ENCODE measurements at regions not wholly inside any gene's neighbourhood (a gene's known extent, or its start where the extent isn't known, plus 50 kb on each side); places are given as distances from the start of the nearest gene placed in this dataset.

DNA sequence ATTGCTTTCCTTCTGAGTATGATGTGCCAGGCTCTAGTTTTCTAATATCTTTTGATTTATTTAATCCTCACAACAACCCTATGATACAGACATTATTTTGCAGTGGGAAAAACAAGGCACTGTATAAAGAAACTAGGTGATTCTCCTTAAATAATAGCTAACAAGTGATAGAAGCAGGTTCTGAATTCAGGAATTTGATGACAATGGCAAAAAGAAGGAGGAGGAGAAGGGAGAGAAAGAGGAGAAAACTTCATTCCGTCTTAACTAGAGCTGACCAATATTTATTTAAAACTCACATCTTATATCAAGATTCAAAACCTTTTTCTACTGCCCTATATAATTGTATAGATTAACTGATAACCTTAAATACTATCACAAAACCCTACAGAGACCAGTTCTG, 1477.1 kb upstream of the PCDH7 start:
- no peaks in the 10 kb centered on the region for H3K9me3 ChIP-seq (ENCODE audit: control insufficient read depth, low read length)

DNA sequence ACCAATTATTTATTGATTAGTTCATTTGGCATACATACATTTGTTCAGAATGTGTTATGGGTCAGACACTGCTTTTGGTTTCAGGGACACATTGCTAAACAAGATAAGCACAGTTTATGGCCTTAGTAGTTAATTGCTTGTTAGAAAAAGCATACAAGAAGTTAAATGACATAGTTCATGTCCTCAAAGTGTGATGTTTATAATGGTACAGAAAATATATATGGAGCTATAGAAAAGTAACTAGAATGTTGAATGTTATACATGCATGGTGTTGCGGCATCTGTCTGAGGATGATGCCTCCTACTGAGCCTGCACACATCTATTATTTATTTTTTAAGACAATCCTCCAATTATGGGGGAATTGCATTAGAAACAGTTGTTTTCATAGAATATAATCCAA, 1476.3 kb upstream of the PCDH7 start:
- Histone ChIP-seq H3K9me3 (ENCODE audit: control insufficient read depth, low read length) (no peaks in the 10 kb centered on the region), H3K36me3 (ENCODE audit: control insufficient read depth, insufficient read depth, low read length, severe bottlenecking) (no peaks in the 10 kb centered on the region), H3K9ac (ENCODE audit: low read length) (no peak overlapping the region), H3K27me3 (replicated peaks; ENCODE audit: control insufficient read depth, insufficient read depth, low read length) (no peaks in the 10 kb centered on the region), H3K4me1 (ENCODE audit: control insufficient read depth, insufficient read depth, low read length) (no peaks in the 10 kb centered on the region), H3K4me3 (ENCODE audit: low read length) (no peak overlapping the region)
- no peak for DNase-seq (ENCODE audit: low read depth)

More for the DNA sequence above, 1477.1 kb upstream of the PCDH7 start:
- Histone ChIP-seq H3K4me3 (ENCODE audit: low read length) (no peak overlapping the region), H3K27me3 (replicated peaks; ENCODE audit: control insufficient read depth, insufficient read depth, low read length) (no peaks in the 10 kb centered on the region), H3K4me1 (ENCODE audit: control insufficient read depth, insufficient read depth, low read length) (no peaks in the 10 kb centered on the region), H3K36me3 (ENCODE audit: control insufficient read depth, insufficient read depth, low read length, severe bottlenecking) (no peaks in the 10 kb centered on the region), H3K9ac (ENCODE audit: low read length) (no peak overlapping the region)
- DNase-seq (ENCODE audit: low read depth), result no peak

DNA sequence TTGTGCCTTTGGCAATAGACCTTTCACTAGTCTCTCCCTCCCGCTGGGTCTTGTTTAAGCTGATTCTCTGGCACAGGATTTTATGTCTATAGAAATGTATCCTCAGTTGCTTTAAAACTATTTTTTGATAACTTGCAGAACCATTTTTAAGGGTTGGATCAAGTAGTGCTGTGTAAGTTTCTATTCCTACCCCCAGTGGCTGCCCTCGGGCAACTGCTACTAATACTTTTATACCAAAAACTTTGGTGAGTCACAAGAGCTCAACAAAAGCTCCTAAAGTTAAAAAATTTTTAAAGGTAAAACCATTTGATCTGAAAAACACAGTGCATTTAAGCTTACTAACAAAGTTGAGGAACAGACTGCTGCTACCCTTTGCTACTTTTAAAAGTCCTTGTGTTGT, 1460.6 kb upstream of the PCDH7 start:
- DNase-seq (ENCODE audit: low read depth), result peak; percentile 2
- H3K4me3 ChIP-seq (ENCODE audit: low read length), result no peak overlapping the region
- no peaks in the 10 kb centered on the region for H3K9me3 ChIP-seq (ENCODE audit: control insufficient read depth, low read length)
- H3K36me3 ChIP-seq (ENCODE audit: control insufficient read depth, insufficient read depth, low read length, severe bottlenecking), result no peaks in the 10 kb centered on the region
- no peaks in the 10 kb centered on the region for H3K4me1 ChIP-seq (ENCODE audit: control insufficient read depth, insufficient read depth, low read length)
- no peak overlapping the region for H3K9ac ChIP-seq (ENCODE audit: low read length)
- no peaks in the 10 kb centered on the region for H3K27me3 ChIP-seq (replicated peaks; ENCODE audit: control insufficient read depth, insufficient read depth, low read length)

DNA sequence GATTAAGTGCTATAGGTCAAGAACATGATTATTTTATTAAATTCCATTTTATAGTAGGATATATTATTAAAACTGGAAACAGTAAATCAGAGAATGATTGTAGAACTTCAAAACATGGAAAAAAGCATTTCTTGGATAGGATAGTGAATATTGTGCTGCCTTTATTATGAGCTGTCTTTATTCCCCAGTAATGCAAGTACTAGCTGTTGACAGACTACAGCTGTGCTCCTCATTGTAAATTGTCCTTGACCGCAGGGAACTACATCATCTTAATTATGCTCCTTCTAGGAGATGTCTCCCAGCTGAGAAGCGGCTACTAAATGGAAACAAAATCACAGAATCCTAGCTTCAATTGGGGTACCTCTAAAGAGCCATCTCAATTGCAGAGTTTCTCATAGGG, 1457.2 kb upstream of the PCDH7 start:
- Histone ChIP-seq H3K27me3 (replicated peaks; ENCODE audit: control insufficient read depth, insufficient read depth, low read length) (no peaks in the 10 kb centered on the region), H3K4me3 (ENCODE audit: low read length) (no peak overlapping the region), H3K9me3 (ENCODE audit: control insufficient read depth, low read length) (peaks cover 4% of the 10 kb centered on the region), H3K9ac (ENCODE audit: low read length) (no peak overlapping the region), H3K36me3 (ENCODE audit: control insufficient read depth, insufficient read depth, low read length, severe bottlenecking) (no peaks in the 10 kb centered on the region), H3K4me1 (ENCODE audit: control insufficient read depth, insufficient read depth, low read length) (no peaks in the 10 kb centered on the region)
- no peak for DNase-seq (ENCODE audit: low read depth)

GRCh38 chr4:29276150-29276549, 1444.0 kb upstream of the PCDH7 start:
- DNase-seq (ENCODE audit: low read depth), result no peak
- Histone ChIP-seq H3K9ac (ENCODE audit: low read length) (no peak overlapping the region), H3K4me3 (ENCODE audit: low read length) (no peak overlapping the region), H3K4me1 (ENCODE audit: control insufficient read depth, insufficient read depth, low read length) (peaks cover 14% of the 10 kb centered on the region), H3K27me3 (replicated peaks; ENCODE audit: control insufficient read depth, insufficient read depth, low read length) (no peaks in the 10 kb centered on the region), H3K36me3 (ENCODE audit: control insufficient read depth, insufficient read depth, low read length, severe bottlenecking) (no peaks in the 10 kb centered on the region), H3K9me3 (ENCODE audit: control insufficient read depth, low read length) (peaks cover 13% of the 10 kb centered on the region)

- Histone ChIP-seq H3K9me3 (ENCODE audit: control insufficient read depth, low read length) (peaks cover 7% of the 10 kb centered on the region), H3K9ac (ENCODE audit: low read length) (no peak overlapping the region), H3K4me3 (ENCODE audit: low read length) (no peak overlapping the region), H3K4me1 (ENCODE audit: control insufficient read depth, insufficient read depth, low read length) (peaks cover 14% of the 10 kb centered on the region), H3K27me3 (replicated peaks; ENCODE audit: control insufficient read depth, insufficient read depth, low read length) (no peaks in the 10 kb centered on the region), H3K36me3 (ENCODE audit: control insufficient read depth, insufficient read depth, low read length, severe bottlenecking) (no peaks in the 10 kb centered on the region)
- DNase-seq (ENCODE audit: low read depth), result peak; percentile 55
Observed at GRCh38 chr4:29277381-29277780, 1442.8 kb upstream of the PCDH7 start.

GRCh38 chr4:29278585-29278984, 1441.6 kb upstream of the PCDH7 start:
- H3K4me3 ChIP-seq (ENCODE audit: low read length), result peak overlapping the region; percentile 13
- no peak overlapping the region for H3K9ac ChIP-seq (ENCODE audit: low read length)
- H3K4me1 ChIP-seq (ENCODE audit: control insufficient read depth, insufficient read depth, low read length), result peaks cover 14% of the 10 kb centered on the region
- H3K36me3 ChIP-seq (ENCODE audit: control insufficient read depth, insufficient read depth, low read length, severe bottlenecking), result no peaks in the 10 kb centered on the region
- peaks cover 2% of the 10 kb centered on the region for H3K9me3 ChIP-seq (ENCODE audit: control insufficient read depth, low read length)
- DNase-seq (ENCODE audit: low read depth), result peak; percentile 70
- H3K27me3 ChIP-seq (replicated peaks; ENCODE audit: control insufficient read depth, insufficient read depth, low read length), result no peaks in the 10 kb centered on the region

GRCh38 chr4:29289118-29289517, 1431.1 kb upstream of the PCDH7 start:
- H3K36me3 ChIP-seq (ENCODE audit: control insufficient read depth, insufficient read depth, low read length, severe bottlenecking), result no peaks in the 10 kb centered on the region
- DNase-seq (ENCODE audit: low read depth), result no peak
- H3K9me3 ChIP-seq (ENCODE audit: control insufficient read depth, low read length), result no peaks in the 10 kb centered on the region

GRCh38 chr4:29295280-29295679, 1424.9 kb upstream of the PCDH7 start:
- no peak for DNase-seq (ENCODE audit: low read depth)

More at GRCh38 chr4:29289118-29289517, 1431.1 kb upstream of the PCDH7 start:
- no peaks in the 10 kb centered on the region for H3K4me1 ChIP-seq (ENCODE audit: control insufficient read depth, insufficient read depth, low read length)
- no peak overlapping the region for H3K4me3 ChIP-seq (ENCODE audit: low read length)
- no peaks in the 10 kb centered on the region for H3K27me3 ChIP-seq (replicated peaks; ENCODE audit: control insufficient read depth, insufficient read depth, low read length)
- H3K9ac ChIP-seq (ENCODE audit: low read length), result no peak overlapping the region

DNA sequence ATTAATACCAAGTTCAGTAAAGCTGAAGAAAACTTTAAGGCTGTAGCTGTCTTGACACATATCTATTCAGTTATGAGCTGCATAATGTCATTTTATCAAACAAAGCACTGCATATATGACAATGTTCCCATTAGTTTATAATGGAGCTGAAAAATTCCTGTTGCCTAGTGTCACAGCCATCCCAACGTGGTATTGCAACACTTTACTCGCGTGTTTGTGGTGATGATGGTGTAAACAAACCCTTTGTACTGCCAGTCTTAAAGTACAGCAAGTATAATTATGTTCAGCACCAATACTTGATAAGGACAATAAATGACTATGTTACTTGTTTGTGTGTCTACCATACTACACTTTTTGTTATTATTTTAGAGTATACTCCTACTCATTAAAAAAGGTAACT, 1415.6 kb upstream of the PCDH7 start:
- Histone ChIP-seq H3K9ac (ENCODE audit: low read length) (no peak overlapping the region), H3K4me1 (ENCODE audit: control insufficient read depth, insufficient read depth, low read length) (no peaks in the 10 kb centered on the region), H3K4me3 (ENCODE audit: low read length) (no peak overlapping the region), H3K9me3 (ENCODE audit: control insufficient read depth, low read length) (no peaks in the 10 kb centered on the region), H3K36me3 (ENCODE audit: control insufficient read depth, insufficient read depth, low read length, severe bottlenecking) (no peaks in the 10 kb centered on the region), H3K27me3 (replicated peaks; ENCODE audit: control insufficient read depth, insufficient read depth, low read length) (no peaks in the 10 kb centered on the region)
- no peak for DNase-seq (ENCODE audit: low read depth)

More at GRCh38 chr4:29295280-29295679, 1424.9 kb upstream of the PCDH7 start:
- Histone ChIP-seq H3K9me3 (ENCODE audit: control insufficient read depth, low read length) (no peaks in the 10 kb centered on the region), H3K36me3 (ENCODE audit: control insufficient read depth, insufficient read depth, low read length, severe bottlenecking) (no peaks in the 10 kb centered on the region), H3K4me1 (ENCODE audit: control insufficient read depth, insufficient read depth, low read length) (no peaks in the 10 kb centered on the region), H3K9ac (ENCODE audit: low read length) (no peak overlapping the region), H3K27me3 (replicated peaks; ENCODE audit: control insufficient read depth, insufficient read depth, low read length) (no peaks in the 10 kb centered on the region), H3K4me3 (ENCODE audit: low read length) (no peak overlapping the region)

- H3K27me3 ChIP-seq (replicated peaks; ENCODE audit: control insufficient read depth, insufficient read depth, low read length), result no peaks in the 10 kb centered on the region
- H3K36me3 ChIP-seq (ENCODE audit: control insufficient read depth, insufficient read depth, low read length, severe bottlenecking), result no peaks in the 10 kb centered on the region
- H3K4me3 ChIP-seq (ENCODE audit: low read length), result no peak overlapping the region
- no peak overlapping the region for H3K9ac ChIP-seq (ENCODE audit: low read length)
- H3K4me1 ChIP-seq (ENCODE audit: control insufficient read depth, insufficient read depth, low read length), result no peaks in the 10 kb centered on the region
- DNase-seq (ENCODE audit: low read depth), result no peak
- no peaks in the 10 kb centered on the region for H3K9me3 ChIP-seq (ENCODE audit: control insufficient read depth, low read length)
Observed at GRCh38 chr4:29307256-29307655, 1412.9 kb upstream of the PCDH7 start.

- Histone ChIP-seq H3K27me3 (replicated peaks; ENCODE audit: control insufficient read depth, insufficient read depth, low read length) (no peaks in the 10 kb centered on the region), H3K36me3 (ENCODE audit: control insufficient read depth, insufficient read depth, low read length, severe bottlenecking) (no peaks in the 10 kb centered on the region), H3K9ac (ENCODE audit: low read length) (no peak overlapping the region), H3K4me1 (ENCODE audit: control insufficient read depth, insufficient read depth, low read length) (no peaks in the 10 kb centered on the region), H3K9me3 (ENCODE audit: control insufficient read depth, low read length) (no peaks in the 10 kb centered on the region), H3K4me3 (ENCODE audit: low read length) (no peak overlapping the region)
- no peak for DNase-seq (ENCODE audit: low read depth)
Observed at GRCh38 chr4:29307755-29308154, 1412.4 kb upstream of the PCDH7 start.

Measured in adipocyte (in vitro differentiated cells).